ENCODE measurements at regions not wholly inside any gene's neighbourhood (a gene's known extent, or its start where the extent isn't known, plus 50 kb on each side); places are given as distances from the start of the nearest gene placed in this dataset.

GRCh38 chr6:146894624-146895023, 295.9 kb downstream of the ADGB start:
- H3K27ac Mint-ChIP-seq = no peak overlapping the region
- no peaks in the 10 kb centered on the region for H3K36me3 Mint-ChIP-seq (ENCODE audit: low read depth)
- no peaks in the 10 kb centered on the region for H3K4me1 Mint-ChIP-seq
- H3K4me3 Mint-ChIP-seq = no peak overlapping the region
- H3K9me3 Mint-ChIP-seq = no peaks in the 10 kb centered on the region
- DNase-seq = no peak
- TF ChIP-seq CTCF (IDR thresholded peaks at IDR 0.05) = no peak
- peaks cover 6% of the 10 kb centered on the region for H3K27me3 Mint-ChIP-seq (ENCODE audit: low read depth, poor library complexity)

DNA sequence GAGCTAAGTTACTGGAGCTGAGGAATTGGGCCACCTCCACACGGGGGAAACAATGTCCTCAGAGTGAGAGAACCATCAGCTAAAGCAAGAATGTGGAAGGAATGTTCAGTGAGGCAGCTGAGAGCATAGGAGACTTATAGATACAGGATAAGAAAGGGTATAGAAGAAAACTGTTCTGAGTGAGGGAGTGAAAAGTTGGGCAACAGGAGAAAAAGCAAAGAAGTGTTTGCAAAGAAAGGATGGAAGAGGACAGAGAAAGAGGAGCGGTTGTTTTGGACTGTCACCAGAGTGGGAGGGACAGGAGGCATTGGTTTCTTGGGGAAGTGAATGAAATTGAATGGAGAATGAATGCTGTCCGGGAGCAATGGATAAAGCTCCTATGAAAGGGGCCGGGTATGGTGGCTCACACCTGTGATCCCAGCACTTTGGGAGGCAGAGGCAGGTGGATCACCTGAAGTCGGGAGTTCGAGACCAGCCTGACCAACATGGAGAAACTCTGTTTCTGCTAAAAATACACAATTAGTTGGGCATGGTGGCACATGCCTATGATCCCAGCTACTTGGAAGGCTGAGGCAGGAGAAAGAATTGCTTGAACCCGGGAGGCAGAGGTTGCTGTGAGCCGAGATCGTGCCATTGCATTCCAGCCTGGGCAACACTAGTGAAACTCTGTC, 296.5 kb downstream of the ADGB start:
- Mint-ChIP-seq H3K27me3 (ENCODE audit: low read depth, poor library complexity) (peaks cover 6% of the 10 kb centered on the region), H3K4me3 (no peak overlapping the region), H3K27ac (no peak overlapping the region), H3K36me3 (ENCODE audit: low read depth) (no peaks in the 10 kb centered on the region), H3K4me1 (no peaks in the 10 kb centered on the region), H3K9me3 (no peaks in the 10 kb centered on the region)
- no peak for TF ChIP-seq CTCF (IDR thresholded peaks at IDR 0.05)
- no peak for DNase-seq

DNA sequence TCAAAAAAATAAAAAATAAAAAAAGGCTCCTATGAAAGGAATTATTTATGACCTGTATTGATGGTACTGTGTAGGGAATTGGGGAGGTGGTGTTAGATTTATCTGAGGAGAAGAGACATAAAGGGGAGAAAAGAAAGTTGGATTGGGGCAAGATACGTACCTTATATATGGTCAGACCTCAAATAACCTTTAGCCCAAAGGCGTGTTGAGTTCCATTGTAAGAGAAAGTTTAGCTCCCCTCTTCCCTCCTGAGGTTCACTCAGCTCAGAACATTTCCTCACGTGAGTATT, 296.9 kb downstream of the ADGB start:
- peaks cover 6% of the 10 kb centered on the region for H3K27me3 Mint-ChIP-seq (ENCODE audit: low read depth, poor library complexity)
- TF ChIP-seq CTCF (IDR thresholded peaks at IDR 0.05) = no peak
- H3K27ac Mint-ChIP-seq = no peak overlapping the region
- H3K36me3 Mint-ChIP-seq (ENCODE audit: low read depth) = no peaks in the 10 kb centered on the region
- H3K4me1 Mint-ChIP-seq = no peaks in the 10 kb centered on the region
- no peaks in the 10 kb centered on the region for H3K9me3 Mint-ChIP-seq
- no peak overlapping the region for H3K4me3 Mint-ChIP-seq
- no peak for DNase-seq

- no peak for TF ChIP-seq CTCF (IDR thresholded peaks at IDR 0.05)
- DNase-seq = no peak
- H3K4me3 Mint-ChIP-seq = no peak overlapping the region
- no peak overlapping the region for H3K27ac Mint-ChIP-seq
- H3K36me3 Mint-ChIP-seq (ENCODE audit: low read depth) = no peaks in the 10 kb centered on the region
- H3K4me1 Mint-ChIP-seq = no peaks in the 10 kb centered on the region
- peaks cover 6% of the 10 kb centered on the region for H3K27me3 Mint-ChIP-seq (ENCODE audit: low read depth, poor library complexity)
- H3K9me3 Mint-ChIP-seq = no peaks in the 10 kb centered on the region
Observed at GRCh38 chr6:146896062-146896813, 297.5 kb downstream of the ADGB start.

- H3K4me3 Mint-ChIP-seq = no peak overlapping the region
- no peak overlapping the region for H3K27ac Mint-ChIP-seq
- no peaks in the 10 kb centered on the region for H3K9me3 Mint-ChIP-seq
- no peaks in the 10 kb centered on the region for H3K4me1 Mint-ChIP-seq
- TF ChIP-seq CTCF (IDR thresholded peaks at IDR 0.05) = no peak
- peaks cover 6% of the 10 kb centered on the region for H3K27me3 Mint-ChIP-seq (ENCODE audit: low read depth, poor library complexity)
- no peak for DNase-seq
- H3K36me3 Mint-ChIP-seq (ENCODE audit: low read depth) = no peaks in the 10 kb centered on the region
Observed at GRCh38 chr6:146896960-146897701, 298.4 kb downstream of the ADGB start.

Measured in nephron progenitor cell (in vitro differentiated cells).